Skeletal muscle tissue (tissue), 3 donors: ENCODE measurements at regions not wholly inside any gene's neighbourhood (a gene's known extent, or its start where the extent isn't known, plus 50 kb on each side); places are given as distances from the start of the nearest gene placed in this dataset.

Experiments
- H3K27ac ChIP-seq: one replicate; pipeline ENCODE4 v1.7.0; 2013; ENCODE audit warnings: mild to moderate bottlenecking, low read depth, low read length, inconsistent platforms
- H3K27me3 ChIP-seq, 3 donors: one replicate each; pipeline ENCODE4 v1.7.0; 2013; ENCODE audit warnings: low read length in 3 of 3; ENCODE audit not compliant: control insufficient read depth in 3 of 3, insufficient read depth in 3 of 3
- H3K36me3 ChIP-seq, 3 donors: one replicate each; pipeline ENCODE4 v1.7.0; 2013; ENCODE audit warnings: low read length in 3 of 3; ENCODE audit not compliant: control insufficient read depth in 3 of 3, insufficient read depth in 3 of 3
- H3K4me1 ChIP-seq, 3 donors: one replicate each; pipeline ENCODE4 v1.7.0; 2013; ENCODE audit warnings: low read length in 3 of 3, mild to moderate bottlenecking in 3 of 3; ENCODE audit not compliant: control insufficient read depth in 3 of 3, insufficient read depth in 3 of 3
- H3K4me3 ChIP-seq, 3 donors: one replicate each; pipeline ENCODE4 v1.7.0; 2013; ENCODE audit warnings: low read length in 3 of 3
- H3K9ac ChIP-seq, 3 donors: one replicate each; pipeline ENCODE4 v1.7.0; 2013; ENCODE audit warnings: low read length in 3 of 3, mild to moderate bottlenecking in 3 of 3, moderate library complexity in 2 of 3, low read depth in 1 of 3
- H3K9me3 ChIP-seq, 3 donors: one replicate each; pipeline ENCODE4 v1.7.0; 2013; ENCODE audit warnings: low read length in 3 of 3; ENCODE audit not compliant: control insufficient read depth in 3 of 3
- donor health status: Osteomylitis.

DNA sequence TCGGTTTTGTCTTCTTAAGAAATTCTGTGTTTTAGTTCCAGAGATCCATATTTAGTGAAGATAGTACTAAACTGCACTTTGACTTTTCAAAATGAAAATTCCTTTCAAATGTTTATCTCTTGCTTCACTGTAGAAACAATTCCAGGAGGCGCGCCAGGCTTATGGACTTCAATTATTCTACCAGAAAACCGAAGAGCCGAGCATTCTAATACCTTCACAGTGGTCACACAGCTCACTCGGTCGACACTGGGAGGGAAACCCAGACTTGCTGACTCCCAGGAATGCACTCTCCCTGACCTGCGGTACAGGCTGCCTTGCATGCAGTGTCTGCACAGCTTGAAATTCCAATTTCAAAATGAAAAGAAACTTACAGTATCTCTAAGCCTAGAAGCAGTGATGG is 119.9 kb upstream of the PIEZO2 start:
- Histone ChIP-seq H3K9me3 (no peaks in the 10 kb centered on the region), H3K4me1 (peaks cover 0 to 5% (median 2%) of the 10 kb centered on the region in 3 donors), H3K27ac (peak overlapping the region; percentile 54), H3K9ac (no peak overlapping the region), H3K27me3 (peaks cover 0 to 6% (median 0%) of the 10 kb centered on the region in 3 donors), H3K36me3 (no peaks in the 10 kb centered on the region), H3K4me3 (peak overlapping the region in 1 of 3 donors; percentile 34)

DNA sequence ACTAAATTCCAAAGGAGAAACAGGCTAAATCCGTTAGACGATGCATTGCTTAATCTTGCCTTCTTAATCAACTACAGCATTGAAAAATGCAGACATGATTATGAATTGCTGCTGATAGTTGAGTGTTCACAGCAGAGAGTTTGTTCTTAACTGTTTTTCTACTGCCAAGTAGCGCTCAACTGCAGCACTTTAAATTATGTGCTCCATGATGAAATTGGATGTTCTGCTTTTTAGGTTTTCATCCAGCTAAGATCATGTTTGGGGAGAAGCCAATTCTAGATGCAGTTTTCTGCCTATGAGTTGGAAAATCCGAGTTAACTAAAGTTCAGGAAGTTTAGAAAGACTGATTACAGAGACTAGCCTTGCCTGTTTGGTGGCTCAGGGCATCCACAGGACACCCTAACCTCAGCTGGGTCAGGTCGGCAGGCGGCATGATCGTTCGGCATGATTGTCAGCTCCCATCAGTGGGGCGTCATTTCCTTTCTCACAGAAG is 119.4 kb upstream of the PIEZO2 start:
- Histone ChIP-seq H3K27ac (peak overlapping the region; percentile 54), H3K9ac (no peak overlapping the region), H3K4me1 (peaks cover 0 to 5% (median 2%) of the 10 kb centered on the region in 3 donors), H3K4me3 (peak overlapping the region in 1 of 3 donors; percentile 34), H3K36me3 (no peaks in the 10 kb centered on the region), H3K9me3 (no peaks in the 10 kb centered on the region), H3K27me3 (peaks cover 0 to 6% (median 0%) of the 10 kb centered on the region in 3 donors)

DNA sequence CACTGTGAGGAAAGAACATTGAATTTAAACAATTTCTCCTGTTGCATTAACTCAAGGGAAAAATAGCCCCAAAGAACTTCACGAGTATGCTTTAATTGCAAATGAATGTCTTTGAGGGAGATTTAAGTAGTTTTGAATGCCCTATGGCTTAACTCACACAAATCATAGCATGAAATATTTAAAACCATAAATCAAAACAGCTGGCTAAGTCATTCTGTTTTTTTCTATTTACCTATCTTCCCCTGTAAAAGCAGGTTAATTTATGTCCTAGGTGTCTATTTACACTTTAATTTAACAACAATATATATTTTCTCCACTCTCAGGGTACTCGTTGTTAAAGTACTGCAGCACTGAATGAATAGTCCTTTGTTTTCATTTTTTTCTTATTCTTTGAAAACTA is 118.8 kb upstream of the PIEZO2 start:
- peaks cover 0 to 6% (median 0%) of the 10 kb centered on the region in 3 donors for H3K27me3 ChIP-seq
- no peak overlapping the region for H3K27ac ChIP-seq
- no peaks in the 10 kb centered on the region for H3K9me3 ChIP-seq
- peak overlapping the region in 1 of 3 donors; percentile 34 for H3K4me3 ChIP-seq
- no peaks in the 10 kb centered on the region for H3K36me3 ChIP-seq
- no peak overlapping the region for H3K9ac ChIP-seq
- peaks cover 0 to 5% (median 2%) of the 10 kb centered on the region in 3 donors for H3K4me1 ChIP-seq

DNA sequence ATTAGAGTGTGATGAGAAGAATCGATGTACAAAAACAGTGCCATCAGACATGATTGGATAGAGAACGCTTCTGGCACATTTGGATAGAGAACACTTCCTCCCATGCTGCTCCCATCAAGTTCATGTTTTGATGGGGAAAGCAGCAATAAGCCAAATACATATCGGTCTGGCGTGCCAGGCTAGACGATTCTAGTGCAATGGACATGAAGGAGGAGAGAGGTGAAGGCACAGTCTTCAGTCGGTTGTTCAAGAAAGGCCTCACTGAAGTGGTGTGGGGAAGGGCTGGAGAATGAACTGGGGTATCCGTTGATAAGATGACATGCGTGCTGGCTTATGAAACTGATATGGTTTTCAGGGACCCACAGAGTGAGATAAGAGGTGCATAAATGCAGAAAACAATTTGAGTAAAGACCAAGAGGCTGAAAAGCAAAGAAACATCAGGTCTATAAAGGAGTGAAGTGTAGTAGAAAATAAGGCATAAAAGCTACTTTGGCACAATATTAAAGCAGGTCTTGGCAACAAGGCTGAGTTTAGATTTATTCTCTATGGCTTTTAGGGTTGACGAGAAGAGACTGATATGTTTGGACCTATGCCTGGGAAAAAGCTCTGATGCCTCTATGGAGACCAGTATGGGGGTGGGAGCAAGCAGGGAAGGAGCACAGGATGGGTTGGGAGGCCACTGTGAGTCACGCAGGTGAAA is 117.6 kb upstream of the PIEZO2 start:
- Histone ChIP-seq H3K9me3 (no peaks in the 10 kb centered on the region), H3K9ac (no peak overlapping the region), H3K36me3 (no peaks in the 10 kb centered on the region), H3K27ac (no peak overlapping the region), H3K27me3 (peaks cover 0 to 6% (median 0%) of the 10 kb centered on the region in 3 donors), H3K4me3 (no peak overlapping the region), H3K4me1 (no peaks in the 10 kb centered on the region)

DNA sequence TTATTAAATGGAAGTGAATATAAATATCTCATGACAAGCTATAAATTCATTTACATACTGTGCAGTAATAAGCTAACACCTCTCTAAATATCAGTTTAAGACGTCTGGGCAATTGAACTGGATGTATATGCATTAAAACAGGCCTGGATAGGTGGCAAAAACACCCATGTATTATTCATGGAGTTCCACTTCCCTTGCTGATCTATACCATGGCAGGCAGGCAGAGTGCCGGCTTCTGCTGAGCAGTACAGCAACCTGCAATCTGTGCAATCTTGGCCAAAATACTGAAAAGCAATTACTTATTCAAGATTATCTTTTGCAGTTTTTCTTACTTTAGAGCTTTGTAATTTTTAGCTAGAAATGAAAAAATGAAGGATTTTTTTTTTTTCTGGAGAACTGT is 112.1 kb upstream of the PIEZO2 start:
- no peaks in the 10 kb centered on the region for H3K9me3 ChIP-seq
- no peak overlapping the region for H3K9ac ChIP-seq
- no peak overlapping the region for H3K4me3 ChIP-seq
- no peaks in the 10 kb centered on the region for H3K27me3 ChIP-seq
- H3K27ac ChIP-seq = no peak overlapping the region
- peaks cover 0 to 5% (median 3%) of the 10 kb centered on the region in 3 donors for H3K4me1 ChIP-seq
- H3K36me3 ChIP-seq = no peaks in the 10 kb centered on the region

DNA sequence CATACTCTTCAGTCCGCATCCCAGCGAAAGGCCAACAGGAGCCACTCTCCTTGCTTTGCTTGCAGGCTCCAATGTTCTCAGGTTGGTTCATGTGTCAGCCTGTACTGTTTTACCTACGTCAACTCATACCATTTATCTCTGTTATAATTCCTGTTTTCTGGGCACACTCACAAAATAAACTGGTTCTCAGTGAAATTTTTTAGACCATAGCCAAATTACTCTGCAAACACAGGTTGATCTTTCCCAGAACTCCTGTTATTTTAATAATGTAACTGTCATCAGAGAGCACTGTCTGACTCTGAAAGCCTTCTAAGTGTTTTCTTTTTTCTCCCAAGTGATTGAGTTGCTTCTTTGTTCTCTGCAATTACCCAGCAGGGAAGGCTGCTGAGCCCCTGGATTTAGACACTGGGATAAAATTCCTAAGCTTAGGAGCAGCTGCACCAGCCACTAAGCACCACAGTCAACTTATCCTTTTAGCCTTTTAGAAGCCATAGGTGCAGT is 111.6 kb upstream of the PIEZO2 start:
- no peaks in the 10 kb centered on the region for H3K27me3 ChIP-seq
- no peaks in the 10 kb centered on the region for H3K9me3 ChIP-seq
- no peaks in the 10 kb centered on the region for H3K36me3 ChIP-seq
- H3K4me1 ChIP-seq = peaks cover 0 to 5% (median 3%) of the 10 kb centered on the region in 3 donors
- H3K27ac ChIP-seq = no peak overlapping the region
- no peak overlapping the region for H3K4me3 ChIP-seq
- H3K9ac ChIP-seq = no peak overlapping the region

DNA sequence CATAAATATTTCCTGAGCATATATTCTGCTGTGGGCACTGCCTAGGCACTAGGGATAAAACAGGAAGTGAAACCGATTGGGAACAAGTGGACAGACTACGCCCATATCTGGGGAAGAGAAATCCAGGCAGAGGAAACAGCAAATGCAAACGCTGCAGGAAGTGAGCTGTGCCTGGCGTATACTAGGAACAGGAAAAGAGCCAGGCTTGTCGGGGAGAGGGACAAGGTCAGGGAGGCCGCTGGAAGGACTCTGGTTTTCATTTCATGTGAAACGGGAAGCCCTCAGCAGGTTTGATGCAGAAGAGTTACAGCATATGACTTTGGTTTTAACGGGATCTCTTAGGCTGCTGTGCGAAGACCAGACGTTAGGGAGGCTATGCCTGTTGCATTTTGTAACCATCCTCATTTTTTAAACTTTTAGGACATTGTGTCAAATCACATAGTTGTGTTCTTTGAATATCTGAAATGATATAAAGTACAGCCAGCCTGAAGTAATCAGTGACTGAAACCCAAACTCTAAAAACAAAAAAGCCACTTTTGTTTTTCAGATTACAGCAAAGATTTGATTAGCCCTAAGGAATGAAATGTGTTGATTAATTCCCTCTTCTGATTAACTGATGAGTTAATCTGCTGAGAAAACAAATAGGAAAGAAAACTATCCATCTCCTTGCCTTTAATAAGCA is 110.2 kb upstream of the PIEZO2 start:
- no peaks in the 10 kb centered on the region for H3K27me3 ChIP-seq
- H3K27ac ChIP-seq = no peak overlapping the region
- no peaks in the 10 kb centered on the region for H3K9me3 ChIP-seq
- H3K9ac ChIP-seq = peak overlapping the region in 1 of 3 donors; percentile 17
- peaks cover 0 to 5% (median 3%) of the 10 kb centered on the region in 3 donors for H3K4me1 ChIP-seq
- H3K36me3 ChIP-seq = no peaks in the 10 kb centered on the region
- H3K4me3 ChIP-seq = peak overlapping the region in 2 of 3 donors; percentile 1 to 34

DNA sequence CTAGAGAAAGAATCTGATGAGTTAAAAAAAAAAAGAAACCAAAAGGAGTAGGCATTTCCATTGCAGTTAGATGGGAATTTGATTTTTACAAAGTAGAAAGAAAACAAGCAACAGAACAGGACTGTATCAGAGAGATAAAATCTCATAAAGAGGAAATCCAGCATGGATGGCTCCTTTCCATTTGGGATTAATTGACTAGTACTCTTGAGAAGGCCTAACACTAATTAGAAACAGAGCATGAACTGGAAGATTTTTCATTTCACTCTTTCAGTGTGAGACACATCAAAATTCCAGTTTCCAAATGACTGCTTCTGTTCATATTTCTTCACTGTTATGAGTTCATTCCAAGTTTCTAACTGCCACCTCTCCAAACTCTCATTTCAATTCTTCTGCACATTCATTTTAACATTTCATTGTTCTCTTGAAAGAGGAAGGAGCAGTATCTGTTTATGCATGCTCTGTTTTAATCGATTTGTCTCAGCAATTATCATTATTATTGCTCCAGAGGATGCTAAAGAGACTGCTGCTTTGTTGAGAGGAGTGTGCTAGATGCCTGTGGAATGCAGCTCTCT is 108.8 kb upstream of the PIEZO2 start:
- H3K36me3 ChIP-seq = no peaks in the 10 kb centered on the region
- H3K27me3 ChIP-seq = no peaks in the 10 kb centered on the region

DNA sequence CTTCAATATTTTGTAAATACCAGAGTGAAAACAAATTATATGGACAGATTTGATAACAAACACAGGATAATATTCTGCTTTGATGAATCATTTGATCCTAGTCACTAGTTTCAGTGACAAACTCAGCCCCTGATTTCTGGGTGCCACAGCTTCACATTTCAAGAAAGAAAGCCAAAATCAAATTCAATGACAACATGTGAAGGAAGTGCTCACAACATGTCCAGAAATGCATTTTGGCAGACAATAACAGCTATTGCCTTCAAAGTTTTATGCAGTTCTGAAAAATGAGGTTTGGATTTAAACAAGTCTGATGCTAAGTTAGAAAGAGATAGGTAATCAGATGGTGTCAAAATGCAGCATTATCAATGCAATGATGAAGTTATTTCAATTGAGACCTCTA is 106.9 kb upstream of the PIEZO2 start:
- Histone ChIP-seq H3K9me3 (no peaks in the 10 kb centered on the region), H3K36me3 (no peaks in the 10 kb centered on the region), H3K27ac (no peak overlapping the region), H3K9ac (no peak overlapping the region), H3K4me1 (peaks cover 0 to 7% (median 5%) of the 10 kb centered on the region in 3 donors), H3K27me3 (no peaks in the 10 kb centered on the region), H3K4me3 (no peak overlapping the region)

More for the DNA sequence above, 108.8 kb upstream of the PIEZO2 start:
- no peak overlapping the region for H3K4me3 ChIP-seq
- H3K27ac ChIP-seq = no peak overlapping the region
- H3K9me3 ChIP-seq = no peaks in the 10 kb centered on the region
- H3K9ac ChIP-seq = no peak overlapping the region
- H3K4me1 ChIP-seq = peaks cover 0 to 5% (median 3%) of the 10 kb centered on the region in 3 donors

DNA sequence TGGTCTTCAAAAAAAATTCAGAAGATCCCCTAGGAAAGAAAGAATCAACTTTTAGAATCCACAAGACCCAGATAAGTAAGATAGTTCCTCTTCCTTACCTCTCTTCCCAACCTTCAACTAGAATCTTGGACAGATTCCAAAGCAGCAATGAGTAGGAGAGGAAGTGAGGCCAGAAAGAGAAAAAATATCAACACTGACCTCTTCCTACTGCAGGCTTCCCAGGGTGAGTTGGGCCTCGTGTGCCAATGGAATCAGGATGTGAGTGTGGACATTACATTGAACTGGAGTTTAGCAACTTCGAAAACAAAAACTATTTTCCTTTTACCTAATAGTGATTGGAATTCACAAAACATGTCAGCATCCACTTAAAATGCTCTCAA is 102.5 kb upstream of the PIEZO2 start:
- H3K27ac ChIP-seq = no peak overlapping the region
- H3K4me1 ChIP-seq = peaks cover 0 to 3% (median 0%) of the 10 kb centered on the region in 3 donors
- no peak overlapping the region for H3K4me3 ChIP-seq
- no peak overlapping the region for H3K9ac ChIP-seq
- H3K9me3 ChIP-seq = no peaks in the 10 kb centered on the region
- peaks cover 0 to 5% (median 0%) of the 10 kb centered on the region in 3 donors for H3K36me3 ChIP-seq
- no peaks in the 10 kb centered on the region for H3K27me3 ChIP-seq
